ENCODE measurements at regions not wholly inside any gene's neighbourhood (a gene's known extent, or its start where the extent isn't known, plus 50 kb on each side); places are given as distances from the start of the nearest gene placed in this dataset.

DNA sequence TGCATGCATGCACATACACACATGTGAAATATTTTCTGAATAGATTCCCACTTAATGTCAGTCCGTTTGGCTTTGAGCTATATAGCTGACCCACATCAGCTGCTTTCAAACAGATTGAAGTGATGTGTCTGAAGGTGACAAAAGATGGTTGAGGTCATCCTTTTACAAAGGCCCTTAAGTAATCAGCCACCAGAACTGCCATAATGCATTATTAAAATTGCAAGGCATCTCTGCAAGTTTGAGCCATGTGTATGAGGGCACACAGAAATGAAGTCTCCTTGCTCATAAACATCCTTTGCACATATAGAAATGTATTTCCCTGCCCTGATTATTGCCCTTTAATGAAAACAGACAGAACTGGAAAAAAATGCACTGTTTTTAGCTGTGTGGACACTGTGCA, 1043.0 kb upstream of the C9orf72 start:
- Mint-ChIP-seq H3K36me3 (no peaks in the 10 kb centered on the region), H3K27ac (no peak overlapping the region)

DNA sequence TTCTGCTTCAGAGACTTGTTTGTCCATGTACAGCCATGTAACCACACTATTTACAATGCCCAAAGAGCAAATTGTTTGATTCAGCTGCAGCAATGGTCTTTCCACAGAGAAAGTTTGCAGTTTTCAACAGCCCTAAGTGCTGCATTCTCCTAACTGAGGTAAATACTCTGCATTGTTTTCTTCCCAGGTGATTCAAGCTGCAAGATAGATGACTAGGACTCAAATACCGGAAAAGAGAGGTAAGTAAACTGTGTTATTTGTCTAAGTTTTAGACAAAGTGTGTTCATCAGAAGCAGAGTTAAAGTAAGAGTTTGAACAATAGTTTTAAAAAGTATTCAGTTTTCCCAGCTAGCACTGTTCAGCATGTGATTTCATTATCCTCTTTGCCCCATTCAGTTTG, 1046.7 kb upstream of the C9orf72 start:
- H3K4me2 ChIP-seq: no peak overlapping the region
- H3K9me3 ChIP-seq (ENCODE audit: low read depth): no peaks in the 10 kb centered on the region
- no peak overlapping the region for H3K4me3 ChIP-seq
- TF ChIP-seq, protein P1, sequence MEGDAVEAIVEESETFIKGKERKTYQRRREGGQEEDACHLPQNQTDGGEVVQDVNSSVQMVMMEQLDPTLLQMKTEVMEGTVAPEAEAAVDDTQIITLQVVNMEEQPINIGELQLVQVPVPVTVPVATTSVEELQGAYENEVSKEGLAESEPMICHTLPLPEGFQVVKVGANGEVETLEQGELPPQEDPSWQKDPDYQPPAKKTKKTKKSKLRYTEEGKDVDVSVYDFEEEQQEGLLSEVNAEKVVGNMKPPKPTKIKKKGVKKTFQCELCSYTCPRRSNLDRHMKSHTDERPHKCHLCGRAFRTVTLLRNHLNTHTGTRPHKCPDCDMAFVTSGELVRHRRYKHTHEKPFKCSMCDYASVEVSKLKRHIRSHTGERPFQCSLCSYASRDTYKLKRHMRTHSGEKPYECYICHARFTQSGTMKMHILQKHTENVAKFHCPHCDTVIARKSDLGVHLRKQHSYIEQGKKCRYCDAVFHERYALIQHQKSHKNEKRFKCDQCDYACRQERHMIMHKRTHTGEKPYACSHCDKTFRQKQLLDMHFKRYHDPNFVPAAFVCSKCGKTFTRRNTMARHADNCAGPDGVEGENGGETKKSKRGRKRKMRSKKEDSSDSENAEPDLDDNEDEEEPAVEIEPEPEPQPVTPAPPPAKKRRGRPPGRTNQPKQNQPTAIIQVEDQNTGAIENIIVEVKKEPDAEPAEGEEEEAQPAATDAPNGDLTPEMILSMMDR (IDR thresholded peaks at IDR 0.05): no peak
- no peak for TF ChIP-seq EZH2 (IDR thresholded peaks at IDR 0.05)
- no peak for TF ChIP-seq EZH2phosphoT487 (IDR thresholded peaks at IDR 0.05)
- Mint-ChIP-seq H3K4me1 (no peaks in the 10 kb centered on the region), H3K9me3 (peaks cover 6% of the 10 kb centered on the region), H3K27me3 (ENCODE audit: insufficient read depth, low read depth) (no peaks in the 10 kb centered on the region), H3K36me3 (no peaks in the 10 kb centered on the region), H3K27ac (no peak overlapping the region), H3K4me3 (no peak overlapping the region)
- DNase-seq (ENCODE audit: low spot score): no peak
- no peaks in the 10 kb centered on the region for H3K27me3 ChIP-seq
- H3K79me2 ChIP-seq (ENCODE audit: low read depth): no peaks in the 10 kb centered on the region
- H2AFZ ChIP-seq (replicated peaks): peak overlapping the region; percentile 40
- H3F3A ChIP-seq (ENCODE audit: low read depth): no peaks in the 10 kb centered on the region
- H3K9ac ChIP-seq: no peak overlapping the region
- no peaks in the 10 kb centered on the region for H4K20me1 ChIP-seq (ENCODE audit: low read depth)
- H3K36me3 ChIP-seq: no peaks in the 10 kb centered on the region
- H3K27ac ChIP-seq: no peak overlapping the region
- no peaks in the 10 kb centered on the region for H3K4me1 ChIP-seq

More for the DNA sequence above, 1043.0 kb upstream of the C9orf72 start:
- no peaks in the 10 kb centered on the region for H3K9me3 ChIP-seq (ENCODE audit: low read depth)
- H3K27ac ChIP-seq: no peak overlapping the region
- H3K4me1 ChIP-seq: no peaks in the 10 kb centered on the region
- H3K9me3 Mint-ChIP-seq: no peaks in the 10 kb centered on the region
- no peaks in the 10 kb centered on the region for H3F3A ChIP-seq (ENCODE audit: low read depth)
- H4K20me1 ChIP-seq (ENCODE audit: low read depth): no peaks in the 10 kb centered on the region
- H3K4me3 ChIP-seq: no peak overlapping the region
- no peaks in the 10 kb centered on the region for H3K27me3 Mint-ChIP-seq (ENCODE audit: insufficient read depth, low read depth)
- no peak overlapping the region for H3K4me3 Mint-ChIP-seq
- no peaks in the 10 kb centered on the region for H3K4me1 Mint-ChIP-seq
- no peaks in the 10 kb centered on the region for H3K27me3 ChIP-seq
- no peaks in the 10 kb centered on the region for H3K79me2 ChIP-seq (ENCODE audit: low read depth)
- H2AFZ ChIP-seq (replicated peaks): no peak overlapping the region
- no peak overlapping the region for H3K4me2 ChIP-seq
- no peaks in the 10 kb centered on the region for H3K36me3 ChIP-seq
- no peak overlapping the region for H3K9ac ChIP-seq
- no peak for DNase-seq (ENCODE audit: low spot score)
- TF ChIP-seq, protein P1 (IDR thresholded peaks at IDR 0.05): no peak
- TF ChIP-seq EZH2 (IDR thresholded peaks at IDR 0.05) (no peak), EZH2phosphoT487 (IDR thresholded peaks at IDR 0.05) (no peak)

DNA sequence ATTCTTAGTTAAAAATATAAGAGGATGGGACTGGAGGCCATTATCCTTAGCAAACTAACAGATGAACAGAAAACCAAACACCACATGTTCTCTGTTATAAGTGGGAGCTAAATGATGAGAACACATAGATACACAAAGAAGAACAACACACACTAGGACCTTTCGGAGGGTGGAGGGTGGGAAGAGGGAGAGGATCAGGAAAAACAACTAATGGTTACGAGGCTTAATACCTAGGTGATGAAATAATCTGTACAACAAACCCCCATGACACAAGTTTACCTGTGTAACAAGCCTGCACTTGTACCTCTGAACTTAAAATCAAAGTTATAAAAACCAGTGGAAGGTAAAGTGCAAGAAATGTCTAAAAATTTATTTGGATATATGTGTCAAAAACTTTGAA, 1047.4 kb upstream of the C9orf72 start:
- Histone ChIP-seq H4K20me1 (ENCODE audit: low read depth) (no peaks in the 10 kb centered on the region), H3K4me2 (no peak overlapping the region), H3K27me3 (no peaks in the 10 kb centered on the region), H3K9me3 (ENCODE audit: low read depth) (no peaks in the 10 kb centered on the region), H3K4me1 (no peaks in the 10 kb centered on the region), H2AFZ (replicated peaks) (no peak overlapping the region), H3F3A (ENCODE audit: low read depth) (no peaks in the 10 kb centered on the region), H3K9ac (no peak overlapping the region), H3K79me2 (ENCODE audit: low read depth) (no peaks in the 10 kb centered on the region), H3K27ac (no peak overlapping the region), H3K4me3 (no peak overlapping the region), H3K36me3 (no peaks in the 10 kb centered on the region)
- no peaks in the 10 kb centered on the region for H3K4me1 Mint-ChIP-seq
- TF ChIP-seq EZH2phosphoT487 (IDR thresholded peaks at IDR 0.05): no peak
- TF ChIP-seq EZH2 (IDR thresholded peaks at IDR 0.05): no peak
- TF ChIP-seq, protein P1 (IDR thresholded peaks at IDR 0.05): no peak
- H3K36me3 Mint-ChIP-seq: no peaks in the 10 kb centered on the region
- H3K27ac Mint-ChIP-seq: no peak overlapping the region
- no peak for DNase-seq (ENCODE audit: low spot score)
- H3K27me3 Mint-ChIP-seq (ENCODE audit: insufficient read depth, low read depth): no peaks in the 10 kb centered on the region
- H3K4me3 Mint-ChIP-seq: no peak overlapping the region
- peaks cover 6% of the 10 kb centered on the region for H3K9me3 Mint-ChIP-seq

All from neural progenitor cell (in vitro differentiated cells).